Stimulated activated CD8-positive, alpha-beta memory T cell treated with anti-CD3 and anti-CD28 coated beads, Interleukin-2, amount 100 ng/mL, for 1 hour (primary cell): ENCODE measurements at regions not wholly inside any gene's neighbourhood (a gene's known extent, or its start where the extent isn't known, plus 50 kb on each side); places are given as distances from the start of the nearest gene placed in this dataset.
"Not testable (repeated sequence)": the region's sequence is repeated elsewhere in the genome, so short reads cannot be mapped to it uniquely, and the experiment has no call there.

Experiments used
- DNase-seq, 2 donors: peaks; one replicate each; pipeline ENCODE4 v3.0.0-alpha.2; 2020; ENCODE audit warnings: low read depth in 2 of 2

- no peak for DNase-seq
Observed at GRCh38 chrX:4110964-4111363, 397.5 kb upstream of the PRKX start.

DNA sequence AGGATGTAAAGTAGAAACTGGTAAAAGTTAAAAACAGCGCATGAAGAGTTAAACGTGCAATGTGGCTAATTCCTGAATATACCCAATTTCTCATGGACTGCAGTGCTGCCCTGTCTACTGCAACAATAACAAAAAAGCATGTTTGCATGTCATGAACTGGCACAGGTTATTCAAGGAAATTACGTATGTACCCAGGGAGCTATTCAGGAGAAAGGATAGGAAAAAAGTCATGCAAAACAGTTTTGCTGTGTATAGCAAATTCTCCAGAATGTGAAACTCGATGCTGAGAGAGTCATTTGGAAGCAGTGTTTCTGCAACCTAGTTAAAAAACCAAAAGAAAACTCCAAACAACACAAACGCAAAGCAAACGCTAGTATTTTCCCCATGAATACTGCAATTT lies 381.5 kb upstream of the PRKX start:
- no peak for DNase-seq

GRCh38 chrX:4091046-4091760 lies 377.8 kb upstream of the PRKX start:
- DNase-seq = no peak

DNA sequence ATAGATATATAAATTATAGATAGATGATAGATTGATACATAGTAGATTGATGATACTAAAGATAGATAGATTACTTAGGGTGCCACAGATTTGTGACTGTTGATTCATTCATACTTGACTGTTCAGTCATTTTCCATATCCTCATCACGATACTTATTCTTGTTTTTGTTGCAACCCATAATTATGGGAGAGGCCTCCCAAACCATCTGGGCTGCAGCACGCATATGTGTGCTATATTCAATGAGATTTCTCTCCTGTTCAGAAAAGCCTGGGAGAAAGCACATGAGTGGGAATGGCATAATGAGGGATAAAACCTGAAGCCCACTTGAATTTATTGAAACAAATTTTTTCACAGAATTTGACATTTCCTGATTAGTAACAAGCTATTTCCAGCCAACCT lies 346.4 kb upstream of the PRKX start:
- DNase-seq = no peak

DNA sequence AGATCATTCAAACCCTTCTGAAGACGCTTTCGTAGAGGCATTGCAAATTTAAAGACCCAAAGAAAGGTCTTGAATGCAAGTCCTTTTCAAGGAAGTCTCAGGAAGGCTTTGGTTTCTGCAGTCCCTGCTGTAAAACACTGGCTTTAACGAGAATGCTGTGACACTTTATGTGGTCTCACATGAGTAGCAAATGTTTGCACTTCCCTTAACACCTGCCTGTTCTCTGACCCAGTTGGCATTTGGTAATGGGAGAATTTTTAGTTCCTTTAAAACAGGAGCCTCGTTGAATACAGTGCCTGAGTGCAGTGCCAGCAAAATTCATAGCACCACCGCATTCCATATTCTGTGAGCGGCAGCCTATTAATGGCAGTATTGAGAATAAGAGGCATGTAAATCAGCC lies 330.5 kb upstream of the PRKX start:
- no peak for DNase-seq

- DNase-seq = no peak
Observed at GRCh38 chrX:4035874-4036273, 322.4 kb upstream of the PRKX start.

GRCh38 chrX:4028151-4028550 lies 314.7 kb upstream of the PRKX start:
- no peak for DNase-seq

DNA sequence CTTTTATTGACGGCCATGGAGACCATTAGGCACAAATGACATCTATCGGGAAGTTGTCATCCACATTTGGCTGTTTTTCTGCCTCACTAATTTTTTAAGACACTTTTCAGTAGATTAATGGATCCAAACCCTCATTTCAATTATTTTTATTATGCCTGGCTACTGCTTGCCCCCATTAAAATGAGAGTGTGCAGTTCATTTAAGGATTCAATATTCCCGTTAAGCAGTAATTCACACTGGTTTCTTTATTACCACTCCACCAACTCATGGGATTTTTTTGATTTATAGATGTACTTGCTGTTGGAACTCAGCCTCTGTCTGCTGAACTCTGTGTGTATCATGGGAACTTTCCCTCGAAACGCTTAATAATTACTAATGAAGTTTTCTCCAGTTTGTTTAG lies 291.8 kb upstream of the PRKX start:
- DNase-seq = no peak

DNA sequence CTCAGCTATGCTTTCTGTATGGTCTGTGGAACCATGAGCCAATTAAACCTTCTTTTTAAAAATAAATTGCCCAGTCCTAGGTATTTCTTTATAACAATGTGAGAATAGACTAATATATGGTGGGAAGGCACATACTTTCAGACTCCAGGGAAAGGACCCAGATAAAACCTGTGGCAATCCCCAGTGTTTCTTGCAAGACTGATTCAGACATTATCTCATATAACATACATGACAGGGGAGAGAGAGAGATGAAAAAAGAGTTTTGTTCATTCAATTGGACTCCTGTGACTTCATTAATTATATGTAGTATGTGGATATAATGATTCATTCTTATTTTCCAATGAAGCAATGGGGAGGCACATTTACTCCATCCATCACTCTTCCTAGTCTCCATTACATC lies 291.4 kb upstream of the PRKX start:
- DNase-seq = no peak

DNA sequence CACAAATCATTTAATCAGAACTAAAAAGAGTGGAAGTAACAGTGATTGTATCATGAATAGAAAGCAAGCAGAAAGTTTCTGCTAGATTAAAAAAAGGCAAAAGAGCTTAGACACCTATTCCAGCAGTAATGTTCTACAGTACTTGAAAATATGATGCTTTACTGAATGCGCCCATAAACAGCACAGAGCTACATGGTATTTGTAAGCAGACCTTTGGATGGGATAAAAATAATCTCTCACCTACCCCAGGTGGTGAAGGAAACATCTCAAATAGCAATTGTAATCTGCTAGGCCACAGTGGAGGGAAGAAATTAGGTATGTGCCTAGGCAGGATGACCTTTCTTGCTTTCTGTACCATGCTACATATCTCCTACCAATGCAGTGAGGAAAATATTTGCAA lies 280.9 kb upstream of the PRKX start:
- DNase-seq = no peak

DNA sequence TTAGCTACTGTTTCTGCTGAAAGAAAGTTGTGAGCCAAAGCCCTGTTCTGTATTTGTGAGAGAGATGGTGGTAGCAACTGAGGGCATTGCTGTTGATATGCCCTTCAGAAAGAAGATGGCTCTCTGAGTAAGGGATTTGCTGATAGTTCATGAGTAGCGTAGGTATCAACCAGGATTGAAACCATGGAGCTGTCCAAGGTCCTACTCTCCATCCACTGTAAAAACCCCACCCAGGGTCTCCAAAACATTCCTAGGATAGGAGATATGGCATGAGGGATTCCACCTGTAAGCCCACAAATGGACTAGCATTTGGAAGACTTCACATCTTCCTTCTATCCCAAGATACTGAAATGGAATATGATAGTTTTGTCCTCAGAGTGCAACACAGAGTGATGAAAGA lies 277.1 kb upstream of the PRKX start:
- no peak for DNase-seq

- DNase-seq = not testable (repeated sequence)
Observed at GRCh38 chrX:3972104-3972858, 258.8 kb upstream of the PRKX start.

DNA sequence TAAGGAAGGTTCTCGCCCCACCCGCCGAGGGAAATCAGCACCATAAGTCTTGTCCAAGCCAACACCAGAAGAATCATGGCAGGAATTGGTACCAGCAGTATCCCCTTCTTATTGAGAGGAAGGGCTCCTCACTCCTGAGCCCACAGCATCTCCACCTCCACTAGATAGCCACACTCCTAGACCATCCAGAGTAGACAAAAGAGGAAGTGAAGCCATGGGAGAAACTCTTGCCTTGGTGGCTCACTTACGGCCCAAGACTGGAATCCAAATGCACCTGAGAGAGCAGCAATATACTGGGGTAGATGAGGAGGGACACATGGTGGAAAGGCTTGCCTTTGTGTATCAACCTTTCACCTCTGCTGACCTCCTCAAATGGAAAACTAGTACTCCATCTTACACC lies 255.3 kb upstream of the PRKX start:
- DNase-seq = no peak

- no peak for DNase-seq
Observed at GRCh38 chrX:3963980-3964379, 250.5 kb upstream of the PRKX start.

DNA sequence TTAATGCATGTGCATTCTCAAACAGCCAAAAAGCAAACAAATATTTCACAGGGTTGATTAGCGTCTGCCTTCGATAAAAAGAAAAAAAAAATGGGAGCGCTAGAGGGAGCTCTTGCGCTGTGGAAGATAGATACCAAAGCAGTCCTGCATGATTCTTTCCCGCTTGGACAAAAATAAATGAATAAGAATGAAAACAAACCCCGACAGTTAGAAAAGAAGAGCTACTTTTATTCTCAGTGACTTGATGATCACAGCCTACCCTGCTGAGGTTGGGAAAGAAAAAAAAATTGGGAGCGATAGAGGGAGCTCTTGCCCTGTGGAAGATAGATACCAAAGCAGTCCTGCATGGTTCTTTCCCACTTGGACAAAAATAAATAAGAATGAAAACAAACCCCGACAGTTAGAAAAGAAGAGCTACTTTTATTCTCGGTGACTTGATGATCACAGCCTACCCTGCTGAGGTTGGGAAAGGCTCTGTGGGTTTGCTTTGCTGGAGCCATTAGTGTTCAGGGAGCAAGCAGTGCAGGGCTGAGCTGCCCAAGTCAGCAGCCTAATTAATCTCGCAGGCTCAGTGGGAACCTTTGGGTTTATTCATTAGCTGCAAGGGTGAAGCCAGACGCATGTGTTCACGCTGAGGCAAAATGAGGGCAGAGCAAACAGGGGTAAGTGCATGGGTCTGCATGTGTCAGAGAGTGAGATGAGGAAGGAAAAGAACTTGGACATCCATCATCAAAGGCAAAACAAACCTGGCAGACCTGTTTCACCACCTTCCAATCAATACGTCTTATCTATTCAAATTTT lies 249.3 kb upstream of the PRKX start:
- no peak for DNase-seq

DNA sequence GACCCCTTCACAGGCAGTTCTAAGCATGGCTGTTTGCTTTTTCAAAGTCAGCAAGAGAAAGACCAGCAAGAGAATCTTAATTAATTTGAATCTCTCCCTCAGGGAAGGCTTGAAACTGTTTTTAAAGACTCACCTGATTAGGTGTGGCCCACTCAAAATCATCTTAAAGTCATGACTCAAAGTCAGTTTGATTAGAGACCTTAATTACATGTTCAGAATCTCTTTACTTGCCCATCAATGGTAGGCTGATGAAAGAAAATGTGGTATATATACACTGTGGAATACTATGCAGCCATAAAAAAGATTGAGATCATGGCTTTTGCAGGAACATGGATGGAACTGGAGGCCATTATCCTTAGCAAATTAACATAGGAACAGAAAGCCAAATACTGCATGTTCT lies 247.5 kb upstream of the PRKX start:
- no peak for DNase-seq

- no peak for DNase-seq
Observed at GRCh38 chrX:3951859-3952258, 238.4 kb upstream of the PRKX start.

DNA sequence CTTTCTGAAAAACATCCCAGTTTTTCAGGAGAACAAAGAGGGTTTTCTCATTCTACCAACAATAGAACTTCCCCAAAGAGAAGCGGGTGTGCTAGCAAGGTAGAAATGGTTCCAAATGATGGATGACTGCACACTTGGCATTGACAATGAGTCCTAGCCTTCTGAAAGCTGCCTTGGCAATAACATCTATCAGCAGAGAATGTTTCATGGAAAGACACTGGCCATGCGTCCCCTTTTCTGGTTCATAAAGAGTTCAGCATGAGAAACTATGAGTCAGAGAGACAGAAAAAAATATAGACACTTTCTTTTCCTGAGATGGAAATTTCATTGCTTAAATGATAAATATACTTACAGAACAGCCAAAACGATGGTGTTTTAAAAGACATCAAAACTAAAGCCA lies 236.9 kb upstream of the PRKX start:
- no peak for DNase-seq

DNA sequence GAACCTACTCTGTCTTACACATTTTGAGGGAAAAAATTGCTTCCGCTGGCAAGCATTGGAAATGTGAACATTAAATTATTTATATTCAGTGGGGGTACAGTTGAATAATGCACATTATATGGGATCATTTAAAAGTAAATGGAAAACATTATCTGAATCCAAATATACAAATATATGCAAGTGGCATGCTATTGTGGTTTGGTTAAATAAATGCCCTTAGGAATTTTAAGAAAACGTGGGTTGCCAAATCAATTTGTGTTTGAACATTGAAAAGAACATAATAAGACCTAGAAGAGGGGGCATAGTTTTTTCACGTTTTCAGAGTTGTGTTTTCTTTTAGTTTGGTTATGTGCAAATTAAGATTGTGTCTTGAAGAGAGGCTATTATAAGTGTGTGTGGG lies 230.5 kb upstream of the PRKX start:
- no peak for DNase-seq

GRCh38 chrX:3940000-3940610 lies 226.7 kb upstream of the PRKX start:
- DNase-seq = no peak

- no peak for DNase-seq
Observed at GRCh38 chrX:3938587-3938986, 225.1 kb upstream of the PRKX start.

- DNase-seq = not testable (repeated sequence)
Observed at GRCh38 chrX:3935196-3935595, 221.7 kb upstream of the PRKX start.
